Mesothelial cell of epicardium (in vitro differentiated cells): ENCODE measurements at regions not wholly inside any gene's neighbourhood (a gene's known extent, or its start where the extent isn't known, plus 50 kb on each side); places are given as distances from the start of the nearest gene placed in this dataset.

Experiments
- DNase-seq, 2 experiments: peaks; one replicate each; pipeline ENCODE4 v3.0.0; 2021; ENCODE audit warnings: low spot score in 2 of 2; ENCODE audit not compliant: unreplicated experiment in 2 of 2
- H3K27ac Mint-ChIP-seq: 2 replicates; pipeline ENCODE4 v1.8.0; 2021; ENCODE audit warnings: mixed read lengths
- H3K27me3 Mint-ChIP-seq: 2 replicates; pipeline ENCODE4 v1.8.0; 2021; ENCODE audit warnings: low read depth, mixed read lengths
- H3K36me3 Mint-ChIP-seq: 2 replicates; pipeline ENCODE4 v1.8.0; 2021; ENCODE audit warnings: mixed read lengths
- H3K4me1 Mint-ChIP-seq: 2 replicates; pipeline ENCODE4 v1.8.0; 2021; ENCODE audit warnings: mixed read lengths
- H3K4me3 Mint-ChIP-seq: 2 replicates; pipeline ENCODE4 v1.8.0; 2021; ENCODE audit warnings: mild to moderate bottlenecking, moderate library complexity, mixed read lengths
- H3K9me3 Mint-ChIP-seq: 2 replicates; pipeline ENCODE4 v1.8.0; 2021; ENCODE audit warnings: mixed read lengths
- CTCF ChIP-seq: fragments of 200-600 bp; sonication (generic); IDR thresholded peaks from one replicate; pipeline ENCODE4 v1.5.0; 2021; ENCODE audit warnings: antibody characterized with exemption; ENCODE audit not compliant: unreplicated experiment

DNA sequence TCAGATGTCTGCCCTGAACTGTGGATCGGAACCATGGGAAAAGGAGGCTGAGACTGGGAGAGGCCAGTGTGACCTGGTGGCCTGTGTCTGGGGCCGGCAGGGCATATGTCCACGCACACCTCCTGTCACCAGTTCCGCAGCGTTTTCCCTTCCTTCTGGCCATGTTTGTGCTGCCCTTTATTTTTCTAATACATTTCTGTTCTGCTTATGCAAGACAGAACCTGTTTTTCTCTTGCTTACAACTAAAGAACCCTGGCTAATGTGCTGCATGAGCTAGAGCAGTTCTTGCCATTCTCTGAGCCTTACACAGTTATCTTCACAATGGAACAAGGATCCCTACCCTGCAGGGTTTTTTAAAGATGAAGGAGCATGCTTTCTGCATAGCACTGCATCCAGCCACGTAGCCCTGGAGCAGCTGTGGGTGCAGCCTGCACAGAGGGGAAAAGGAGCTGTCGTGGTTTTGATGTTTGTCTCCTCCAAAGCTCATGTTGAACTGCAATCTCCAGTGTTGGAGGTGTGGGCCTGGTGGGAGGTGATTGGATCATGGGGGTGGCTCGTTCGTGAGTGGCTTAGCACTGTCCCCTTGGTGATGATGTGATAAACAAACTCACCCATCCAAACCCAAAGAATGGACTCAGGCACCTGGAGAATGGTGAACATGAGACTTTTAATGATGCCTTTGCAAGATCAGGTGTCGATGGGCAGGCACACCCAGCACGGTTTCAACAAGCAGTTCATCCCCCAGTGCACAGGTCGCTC, 84.8 kb upstream of the SHANK2 start:
- Mint-ChIP-seq H3K9me3 (peaks cover 4% of the 10 kb centered on the region), H3K4me3 (no peak overlapping the region), H3K27me3 (peaks cover 20% of the 10 kb centered on the region), H3K36me3 (no peaks in the 10 kb centered on the region), H3K4me1 (peaks cover 11% of the 10 kb centered on the region), H3K27ac (no peak overlapping the region)
- no peak for TF ChIP-seq CTCF
- no peak for DNase-seq

- no peak overlapping the region for H3K27ac Mint-ChIP-seq
- no peak for TF ChIP-seq CTCF
- peaks cover 18% of the 10 kb centered on the region for H3K27me3 Mint-ChIP-seq
- H3K4me1 Mint-ChIP-seq: peaks cover 11% of the 10 kb centered on the region
- H3K4me3 Mint-ChIP-seq: no peak overlapping the region
- no peaks in the 10 kb centered on the region for H3K36me3 Mint-ChIP-seq
- peaks cover 4% of the 10 kb centered on the region for H3K9me3 Mint-ChIP-seq
- no peak for DNase-seq
These were observed 84.0 kb upstream of the SHANK2 start for GRCh38 chr11:71336176-71336995.

DNA sequence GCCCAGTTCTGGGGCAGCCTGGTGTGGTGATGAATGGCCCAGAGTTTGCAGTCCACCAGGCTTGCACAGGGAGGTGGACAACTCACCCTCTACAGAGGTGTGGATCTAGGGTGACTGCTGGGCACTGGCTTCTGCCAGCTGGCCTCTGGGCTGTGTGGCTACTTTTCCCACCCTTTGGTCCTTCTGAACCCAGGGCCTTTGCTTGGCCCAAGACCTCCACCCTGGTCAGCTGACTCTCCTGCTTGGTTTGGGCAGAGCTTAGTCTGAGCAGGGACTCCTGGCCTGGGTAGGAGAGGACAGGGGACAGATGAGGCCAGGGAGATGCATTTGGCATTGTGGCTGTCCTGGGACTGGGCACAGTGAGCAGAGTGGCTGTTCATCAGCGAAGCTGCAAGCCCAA, 83.0 kb upstream of the SHANK2 start:
- Mint-ChIP-seq H3K9me3 (peaks cover 4% of the 10 kb centered on the region), H3K27me3 (peaks cover 18% of the 10 kb centered on the region)

GRCh38 chr11:71334191-71334590, 81.8 kb upstream of the SHANK2 start:
- Mint-ChIP-seq H3K27me3 (peaks cover 17% of the 10 kb centered on the region), H3K36me3 (no peaks in the 10 kb centered on the region), H3K4me1 (peaks cover 7% of the 10 kb centered on the region), H3K9me3 (peaks cover 4% of the 10 kb centered on the region), H3K4me3 (no peak overlapping the region), H3K27ac (no peak overlapping the region)
- DNase-seq: no peak
- no peak for TF ChIP-seq CTCF

More for the DNA sequence above, 83.0 kb upstream of the SHANK2 start:
- H3K4me3 Mint-ChIP-seq: no peak overlapping the region
- H3K36me3 Mint-ChIP-seq: no peaks in the 10 kb centered on the region
- no peak for DNase-seq
- TF ChIP-seq CTCF: no peak
- no peak overlapping the region for H3K27ac Mint-ChIP-seq
- peaks cover 11% of the 10 kb centered on the region for H3K4me1 Mint-ChIP-seq

GRCh38 chr11:71333473-71333872, 81.1 kb upstream of the SHANK2 start:
- no peak for DNase-seq
- H3K4me1 Mint-ChIP-seq: peaks cover 2% of the 10 kb centered on the region
- peaks cover 4% of the 10 kb centered on the region for H3K9me3 Mint-ChIP-seq
- no peak for TF ChIP-seq CTCF
- no peak overlapping the region for H3K27ac Mint-ChIP-seq
- no peaks in the 10 kb centered on the region for H3K36me3 Mint-ChIP-seq
- no peak overlapping the region for H3K4me3 Mint-ChIP-seq
- peaks cover 17% of the 10 kb centered on the region for H3K27me3 Mint-ChIP-seq
